ENCODE measurements at regions not wholly inside any gene's neighbourhood (a gene's known extent, or its start where the extent isn't known, plus 50 kb on each side); places are given as distances from the start of the nearest gene placed in this dataset.

GRCh38 chr2:196248467-196249094, 77.2 kb upstream of the STK17B start:
- no peak for DNase-seq (ENCODE audit: low read depth)
- TF ChIP-seq, protein P1, sequence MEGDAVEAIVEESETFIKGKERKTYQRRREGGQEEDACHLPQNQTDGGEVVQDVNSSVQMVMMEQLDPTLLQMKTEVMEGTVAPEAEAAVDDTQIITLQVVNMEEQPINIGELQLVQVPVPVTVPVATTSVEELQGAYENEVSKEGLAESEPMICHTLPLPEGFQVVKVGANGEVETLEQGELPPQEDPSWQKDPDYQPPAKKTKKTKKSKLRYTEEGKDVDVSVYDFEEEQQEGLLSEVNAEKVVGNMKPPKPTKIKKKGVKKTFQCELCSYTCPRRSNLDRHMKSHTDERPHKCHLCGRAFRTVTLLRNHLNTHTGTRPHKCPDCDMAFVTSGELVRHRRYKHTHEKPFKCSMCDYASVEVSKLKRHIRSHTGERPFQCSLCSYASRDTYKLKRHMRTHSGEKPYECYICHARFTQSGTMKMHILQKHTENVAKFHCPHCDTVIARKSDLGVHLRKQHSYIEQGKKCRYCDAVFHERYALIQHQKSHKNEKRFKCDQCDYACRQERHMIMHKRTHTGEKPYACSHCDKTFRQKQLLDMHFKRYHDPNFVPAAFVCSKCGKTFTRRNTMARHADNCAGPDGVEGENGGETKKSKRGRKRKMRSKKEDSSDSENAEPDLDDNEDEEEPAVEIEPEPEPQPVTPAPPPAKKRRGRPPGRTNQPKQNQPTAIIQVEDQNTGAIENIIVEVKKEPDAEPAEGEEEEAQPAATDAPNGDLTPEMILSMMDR (IDR thresholded peaks at IDR 0.05; ENCODE audit: control insufficient read depth, extremely low read depth, insufficient read depth) = no peak

DNA sequence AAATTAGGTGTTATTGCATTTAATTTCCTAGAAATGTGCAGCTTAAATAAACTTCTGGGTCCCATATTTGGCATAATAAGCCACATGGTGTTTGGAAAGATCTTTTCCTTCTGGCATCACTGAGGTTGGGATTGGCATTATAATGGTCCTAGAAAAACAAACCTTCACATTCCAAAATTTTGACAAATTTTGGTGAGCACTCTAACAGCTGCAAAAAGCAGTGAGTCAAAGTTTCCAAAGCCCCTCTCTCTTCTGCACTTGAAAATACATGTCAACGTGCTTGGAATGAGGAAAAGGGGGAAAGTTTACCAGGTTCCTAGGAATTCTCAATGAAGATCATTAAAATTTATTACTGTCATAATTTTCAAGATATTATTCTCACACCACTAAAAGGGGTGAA, 77.8 kb upstream of the STK17B start:
- no peak for DNase-seq (ENCODE audit: low read depth)
- TF ChIP-seq, protein P1 (IDR thresholded peaks at IDR 0.05; ENCODE audit: control insufficient read depth, extremely low read depth, insufficient read depth) = no peak
- no peak overlapping the region for H3K4me3 ChIP-seq (ENCODE audit: low read depth, low read length)

More at GRCh38 chr2:196248467-196249094, 77.2 kb upstream of the STK17B start:
- H3K4me3 ChIP-seq (ENCODE audit: low read depth, low read length) = no peak overlapping the region

GRCh38 chr2:196249860-196250259, 78.5 kb upstream of the STK17B start:
- TF ChIP-seq, protein P1 (IDR thresholded peaks at IDR 0.05; ENCODE audit: control insufficient read depth, extremely low read depth, insufficient read depth) = no peak
- DNase-seq (ENCODE audit: low read depth) = no peak

GRCh38 chr2:196251132-196251531, 79.8 kb upstream of the STK17B start:
- TF ChIP-seq, protein P1 (IDR thresholded peaks at IDR 0.05; ENCODE audit: control insufficient read depth, extremely low read depth, insufficient read depth) = no peak
- no peak for DNase-seq (ENCODE audit: low read depth)
- no peak overlapping the region for H3K4me3 ChIP-seq (ENCODE audit: low read depth, low read length)

More at GRCh38 chr2:196249860-196250259, 78.5 kb upstream of the STK17B start:
- no peak overlapping the region for H3K4me3 ChIP-seq (ENCODE audit: low read depth, low read length)

DNA sequence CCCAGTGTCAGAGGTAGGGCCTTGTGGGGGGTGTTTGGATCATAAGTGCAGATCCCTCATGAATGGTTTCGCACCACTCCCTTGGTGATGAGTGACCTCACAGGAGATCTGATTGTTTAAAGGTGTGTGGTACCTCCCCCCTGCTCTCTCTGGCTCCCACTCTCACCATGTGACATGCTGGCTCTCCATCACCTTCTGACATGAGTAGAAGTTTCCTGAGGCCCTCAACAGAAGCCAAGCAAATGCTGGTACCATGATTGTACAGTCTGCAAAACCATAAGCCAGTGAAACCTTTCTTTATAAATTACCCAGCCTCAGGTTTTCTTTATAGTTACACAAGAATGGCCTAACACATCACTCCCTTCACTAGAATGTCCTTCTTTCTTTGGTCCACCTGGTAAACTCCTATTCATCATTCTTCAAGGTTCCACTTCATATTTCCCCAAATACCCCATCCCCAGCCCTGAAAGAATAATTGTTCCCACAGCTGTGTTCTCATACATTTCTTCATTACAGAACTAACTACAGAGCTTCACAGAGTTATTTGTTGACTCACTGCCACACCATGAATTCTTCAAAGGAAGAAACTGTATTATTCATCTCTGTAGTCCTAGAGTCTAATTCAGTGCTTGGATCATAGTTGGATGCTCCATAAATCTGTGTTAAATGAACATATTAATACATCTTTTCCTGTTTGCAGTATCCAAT, 81.2 kb upstream of the STK17B start:
- no peak overlapping the region for H3K4me3 ChIP-seq (ENCODE audit: low read depth, low read length)
- no peak for DNase-seq (ENCODE audit: low read depth)
- TF ChIP-seq, protein P1 (IDR thresholded peaks at IDR 0.05; ENCODE audit: control insufficient read depth, extremely low read depth, insufficient read depth) = no peak

DNA sequence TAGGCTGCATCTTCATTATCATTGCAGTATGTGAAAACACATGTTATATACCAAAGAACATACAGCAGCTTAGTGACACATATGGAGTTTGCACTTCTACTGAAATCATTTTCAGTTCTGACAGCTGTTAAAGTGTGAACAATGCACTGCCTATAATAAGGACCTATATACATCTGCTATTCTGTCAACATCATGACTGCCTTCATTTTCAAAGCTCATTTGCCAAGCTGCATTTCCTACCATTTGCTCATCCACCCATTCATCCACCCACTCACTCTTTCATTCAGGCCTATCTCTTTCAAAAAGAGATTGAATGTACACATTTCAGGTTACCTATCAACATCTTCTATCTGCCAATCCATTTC, 81.7 kb upstream of the STK17B start:
- TF ChIP-seq, protein P1 (IDR thresholded peaks at IDR 0.05; ENCODE audit: control insufficient read depth, extremely low read depth, insufficient read depth) = no peak
- no peak overlapping the region for H3K4me3 ChIP-seq (ENCODE audit: low read depth, low read length)

More for the DNA sequence above, 81.7 kb upstream of the STK17B start:
- no peak for DNase-seq (ENCODE audit: low read depth)

Data from LNCaP clone FGC (cell line).